Common myeloid progenitor, CD34-positive (primary cell): ENCODE measurements at regions not wholly inside any gene's neighbourhood (a gene's known extent, or its start where the extent isn't known, plus 50 kb on each side); places are given as distances from the start of the nearest gene placed in this dataset.
A peak's percentile ranks its signal among the peaks of the same experiment; 100 is the strongest.

ENCODE experiments used
- CTCF ChIA-PET: fragments of 350-600 bp; sonication (Branson Sonifier 250); formaldehyde crosslinking; loops from one replicate; lab custom pipeline; 2021; ENCODE audit warnings: antibody characterized with exemption; lab: Charles Lee
- POLR2A ChIA-PET: fragments of 350-600 bp; sonication (Branson Sonifier 250); formaldehyde crosslinking; loops from one replicate; lab custom pipeline; 2021; ENCODE audit warnings: antibody characterized with exemption; lab: Charles Lee
- DNase-seq, 3 donors: peaks; one replicate each; pipeline versions ENCODE4 v3.0.0 to v3.0.0-alpha.2; 2013
- H3K27ac ChIP-seq, 2 experiments: 1 replicate in 1 of 2; 2 replicates in 1 of 2; pipeline ENCODE4 v1.7.0; 2013; ENCODE audit warnings: inconsistent platforms in 2 of 2, low read length in 2 of 2, mild to moderate bottlenecking in 2 of 2, low read depth in 1 of 2, moderate library complexity in 1 of 2; ENCODE audit not compliant: severe bottlenecking in 2 of 2, insufficient read depth in 1 of 2, poor library complexity in 1 of 2
- H3K27me3 ChIP-seq, 5 experiments: replicated peaks in 2 of 5; 1 replicate in 3 of 5; 2 replicates in 2 of 5; pipeline versions ENCODE4 v1.6.1 to v1.7.0; 2013; ENCODE audit warnings: low read length in 4 of 5, mild to moderate bottlenecking in 2 of 5, moderate library complexity in 2 of 5, inconsistent platforms in 1 of 5; ENCODE audit not compliant: insufficient read depth in 5 of 5, control insufficient read depth in 4 of 5
- H3K36me3 ChIP-seq, 4 experiments: 1 replicate in 2 of 4; 2 replicates in 2 of 4; pipeline versions ENCODE4 v1.6.1 to v1.7.0; 2013; ENCODE audit warnings: low read length in 3 of 4, control low read depth in 1 of 4, mild to moderate bottlenecking in 1 of 4; ENCODE audit not compliant: control insufficient read depth in 4 of 4, insufficient read depth in 4 of 4
- H3K4me1 ChIP-seq, 4 experiments: 1 replicate in 3 of 4; 2 replicates in 1 of 4; pipeline versions ENCODE4 v1.6.1 to v1.7.1; 2013; ENCODE audit warnings: low read length in 3 of 4, mild to moderate bottlenecking in 3 of 4, control low read depth in 1 of 4, inconsistent platforms in 1 of 4, moderate library complexity in 1 of 4; ENCODE audit not compliant: control insufficient read depth in 4 of 4, insufficient read depth in 4 of 4; ENCODE audit errors: control extremely low read depth in 1 of 4
- H3K4me3 ChIP-seq, 7 experiments: 1 replicate in 4 of 7; 2 replicates in 3 of 7; pipeline versions ENCODE4 v1.5.1 to v1.7.0; 2013; ENCODE audit warnings: mild to moderate bottlenecking in 7 of 7, low read length in 6 of 7, moderate library complexity in 6 of 7, inconsistent platforms in 2 of 7, low read depth in 2 of 7, control low read depth in 1 of 7; ENCODE audit not compliant: insufficient read depth in 4 of 7, control insufficient read depth in 1 of 7; ENCODE audit errors: extremely low read depth in 1 of 7
- H3K9me3 ChIP-seq, 5 experiments: 1 replicate in 4 of 5; 2 replicates in 1 of 5; pipeline versions ENCODE4 v1.6.1 to v1.7.1; 2013; ENCODE audit warnings: low read length in 4 of 5, mild to moderate bottlenecking in 2 of 5, inconsistent platforms in 1 of 5, low read depth in 1 of 5, moderate library complexity in 1 of 5; ENCODE audit not compliant: control insufficient read depth in 4 of 5, insufficient read depth in 2 of 5; ENCODE audit errors: control extremely low read depth in 1 of 5
- WGBS: methylation state at CpG from one replicate; pipeline ENCODE4 v1.1.5; 2013; ENCODE audit not compliant: insufficient coverage; 5-methylcytosine and 5-hydroxymethylcytosine counted together

GRCh38 chr4:24675721-24676389 is 91.5 kb upstream of the DHX15 start:
- H3K27me3 ChIP-seq: no peaks in the 10 kb centered on the region
- H3K27ac ChIP-seq: no peak overlapping the region
- peaks cover 0 to 8% (median 3%) of the 10 kb centered on the region in 5 experiments for H3K9me3 ChIP-seq
- ChIA-PET POLR2A (no interaction called here), CTCF (interaction anchor here (1.8 kb wide), 1 partner anchor 10 kb away, joined by 5 read pairs; no protein-coding TSS in a partner anchor)
- peaks cover 0 to 17% (median 9%) of the 10 kb centered on the region in 4 experiments for H3K4me1 ChIP-seq
- DNase-seq: peak in 2 of 3 donors; percentile 34 to 43
- 43% methylated on average over 1 of the region's 2 CpGs for WGBS
- no peak overlapping the region for H3K4me3 ChIP-seq
- H3K36me3 ChIP-seq: no peaks in the 10 kb centered on the region

GRCh38 chr4:24677909-24678308 is 93.6 kb upstream of the DHX15 start:
- Histone ChIP-seq H3K4me3 (no peak overlapping the region), H3K36me3 (no peaks in the 10 kb centered on the region), H3K4me1 (peaks cover 0 to 20% (median 10%) of the 10 kb centered on the region in 4 experiments), H3K9me3 (peaks cover 0 to 8% (median 3%) of the 10 kb centered on the region in 5 experiments), H3K27me3 (no peaks in the 10 kb centered on the region), H3K27ac (no peak overlapping the region)
- no peak for DNase-seq
- ChIA-PET POLR2A (no interaction called here), CTCF (interaction anchor here (1.2 to 1.3 kb wide), 2 partner anchors 15 to 190 kb away, joined by 3 read pairs; no protein-coding TSS in a partner anchor)
- 71% methylated on average over 1 of the region's 4 CpGs for WGBS

- H3K9me3 ChIP-seq: peaks cover 0 to 4% (median 3%) of the 10 kb centered on the region in 5 experiments
- no peaks in the 10 kb centered on the region for H3K27me3 ChIP-seq
- ChIA-PET CTCF (interaction anchor here (1.3 kb wide), 1 partner anchor 72 kb away, joined by 3 read pairs; no protein-coding TSS in a partner anchor), POLR2A (no interaction called here)
- H3K4me3 ChIP-seq: peak overlapping the region in 1 of 7 experiments; percentile 48
- peak; percentile 27 to 86 (median 69) for DNase-seq
- 46% methylated on average over 7 of the region's 9 CpGs for WGBS
- H3K4me1 ChIP-seq: peaks cover 0 to 13% (median 5%) of the 10 kb centered on the region in 4 experiments
- no peaks in the 10 kb centered on the region for H3K36me3 ChIP-seq
- no peak overlapping the region for H3K27ac ChIP-seq
Observed at GRCh38 chr4:24680746-24681448, 96.5 kb upstream of the DHX15 start.

- H3K9me3 ChIP-seq: no peaks in the 10 kb centered on the region
- H3K4me3 ChIP-seq: no peak overlapping the region
- H3K36me3 ChIP-seq: no peaks in the 10 kb centered on the region
- no peaks in the 10 kb centered on the region for H3K27me3 ChIP-seq
- WGBS: 39% methylated on average over 4 of the region's 7 CpGs
- H3K27ac ChIP-seq: no peak overlapping the region
- POLR2A ChIA-PET: interaction anchor here (0.6 kb wide), 1 partner anchor 104 kb away, joined by 3 read pairs; no protein-coding TSS in a partner anchor
- CTCF ChIA-PET: interaction anchor here (1.8 kb wide), 1 partner anchor 32 kb away, joined by 4 read pairs; no protein-coding TSS in a partner anchor
- peaks cover 0 to 13% (median 5%) of the 10 kb centered on the region in 4 experiments for H3K4me1 ChIP-seq
- DNase-seq: peak; percentile 39 to 92 (median 85)
Observed at GRCh38 chr4:24683116-24683515, 98.8 kb upstream of the DHX15 start.

- no peaks in the 10 kb centered on the region for H3K9me3 ChIP-seq
- H3K4me1 ChIP-seq: peaks cover 0 to 2% (median under 1%) of the 10 kb centered on the region in 4 experiments
- ChIA-PET POLR2A (interaction anchor here (0.7 kb wide), 1 partner anchor 59 kb away, joined by 3 read pairs; no protein-coding TSS in a partner anchor), CTCF (interaction anchor here (0.7 to 3.0 kb wide), 11 partner anchors 13 to 618 kb away, joined by 3 to 11 read pairs (median 3); no protein-coding TSS in a partner anchor)
- no peak overlapping the region for H3K4me3 ChIP-seq
- WGBS: 56% methylated on average over 10 of the region's 13 CpGs
- no peaks in the 10 kb centered on the region for H3K27me3 ChIP-seq
- no peak overlapping the region for H3K27ac ChIP-seq
- H3K36me3 ChIP-seq: no peaks in the 10 kb centered on the region
- peak; percentile 42 to 50 (median 42) for DNase-seq
Observed at GRCh38 chr4:24686866-24687692, 102.7 kb upstream of the DHX15 start.

- Histone ChIP-seq H3K9me3 (peaks cover 0 to 5% (median 0%) of the 10 kb centered on the region in 5 experiments), H3K36me3 (no peaks in the 10 kb centered on the region), H3K4me1 (no peaks in the 10 kb centered on the region), H3K27me3 (no peaks in the 10 kb centered on the region), H3K4me3 (no peak overlapping the region), H3K27ac (no peak overlapping the region)
- 93% methylated on average over 3 of the region's 3 CpGs for WGBS
- ChIA-PET CTCF (interaction anchor here (0.7 to 3.0 kb wide), 8 partner anchors 15 to 210 kb away, joined by 3 to 11 read pairs (median 3); no protein-coding TSS in a partner anchor), POLR2A (interaction anchor here (0.7 kb wide), 1 partner anchor 143 kb away, joined by 3 read pairs; no protein-coding TSS in a partner anchor)
- DNase-seq: no peak
Observed at GRCh38 chr4:24688453-24688852, 104.1 kb upstream of the DHX15 start.
